ENCODE measurements at regions not wholly inside any gene's neighbourhood (a gene's known extent, or its start where the extent isn't known, plus 50 kb on each side); places are given as distances from the start of the nearest gene placed in this dataset.
"Not testable (repeated sequence)": the region's sequence is repeated elsewhere in the genome, so short reads cannot be mapped to it uniquely, and the experiment has no call there.

- DNase-seq (ENCODE audit: low read depth) = no peak
- no peak overlapping the region for H3K4me3 ChIP-seq (ENCODE audit: control insufficient read depth, low read depth, low read length)
- TF ChIP-seq CTCF (conservative IDR thresholded peaks at IDR 0.05; ENCODE audit: control insufficient read depth, insufficient read depth, low read depth, low read length) = no peak
Measured at GRCh38 chr6:15748341-15748740, 85.5 kb upstream of the DTNBP1 start.

GRCh38 chr6:15747354-15747883, 84.6 kb upstream of the DTNBP1 start:
- no peak for DNase-seq (ENCODE audit: low read depth)
- no peak for TF ChIP-seq CTCF (conservative IDR thresholded peaks at IDR 0.05; ENCODE audit: control insufficient read depth, insufficient read depth, low read depth, low read length)
- no peak overlapping the region for H3K4me3 ChIP-seq (ENCODE audit: control insufficient read depth, low read depth, low read length)

- TF ChIP-seq CTCF (conservative IDR thresholded peaks at IDR 0.05; ENCODE audit: control insufficient read depth, insufficient read depth, low read depth, low read length) = no peak
- DNase-seq (ENCODE audit: low read depth) = no peak
- H3K4me3 ChIP-seq (ENCODE audit: control insufficient read depth, low read depth, low read length) = no peak overlapping the region
Measured at GRCh38 chr6:15745781-15746180, 83.0 kb upstream of the DTNBP1 start.

- no peak for TF ChIP-seq CTCF (conservative IDR thresholded peaks at IDR 0.05; ENCODE audit: control insufficient read depth, insufficient read depth, low read depth, low read length)
- no peak for DNase-seq (ENCODE audit: low read depth)
- no peak overlapping the region for H3K4me3 ChIP-seq (ENCODE audit: control insufficient read depth, low read depth, low read length)
Measured at GRCh38 chr6:15744818-15745402, 82.1 kb upstream of the DTNBP1 start.

- not testable (repeated sequence) for H3K4me3 ChIP-seq (ENCODE audit: control insufficient read depth, low read depth, low read length); DNase-seq (ENCODE audit: low read depth)
Measured at GRCh38 chr6:15742013-15742412, 79.2 kb upstream of the DTNBP1 start.

- no peak for TF ChIP-seq CTCF (conservative IDR thresholded peaks at IDR 0.05; ENCODE audit: control insufficient read depth, insufficient read depth, low read depth, low read length)
- no peak overlapping the region for H3K4me3 ChIP-seq (ENCODE audit: control insufficient read depth, low read depth, low read length)
- DNase-seq (ENCODE audit: low read depth) = no peak
Measured at GRCh38 chr6:15741405-15741804, 78.6 kb upstream of the DTNBP1 start.

GRCh38 chr6:15739867-15740266, 77.0 kb upstream of the DTNBP1 start:
- TF ChIP-seq CTCF (conservative IDR thresholded peaks at IDR 0.05; ENCODE audit: control insufficient read depth, insufficient read depth, low read depth, low read length) = no peak
- no peak for DNase-seq (ENCODE audit: low read depth)
- no peak overlapping the region for H3K4me3 ChIP-seq (ENCODE audit: control insufficient read depth, low read depth, low read length)
